NCI-H226 (cell line): ENCODE measurements at regions not wholly inside any gene's neighbourhood (a gene's known extent, or its start where the extent isn't known, plus 50 kb on each side); places are given as distances from the start of the nearest gene placed in this dataset.
A peak's percentile ranks its signal among the peaks of the same experiment; 100 is the strongest.
"Not testable (repeated sequence)": the region's sequence is repeated elsewhere in the genome, so short reads cannot be mapped to it uniquely, and the experiment has no call there.

ENCODE experiments used
- DNase-seq: peaks from one replicate; pipeline ENCODE4 v3.0.0-alpha.2; 2015

GRCh38 chr17:13442361-13442760 lies 159.4 kb downstream of the HS3ST3A1 start:
- DNase-seq: no peak

GRCh38 chr17:13441873-13442272 lies 159.9 kb downstream of the HS3ST3A1 start:
- DNase-seq: no peak

- no peak for DNase-seq
Observed at GRCh38 chr17:13437966-13438779, 163.6 kb downstream of the HS3ST3A1 start.

GRCh38 chr17:13435230-13435629 lies 166.5 kb downstream of the HS3ST3A1 start:
- no peak for DNase-seq

- DNase-seq: peak; percentile 72
Observed at GRCh38 chr17:13429201-13429600, 172.5 kb downstream of the HS3ST3A1 start.

GRCh38 chr17:13428611-13429042 lies 173.1 kb downstream of the HS3ST3A1 start:
- DNase-seq: no peak

GRCh38 chr17:13426991-13427390 lies 174.7 kb downstream of the HS3ST3A1 start:
- DNase-seq: no peak

GRCh38 chr17:13425390-13425789 lies 176.3 kb downstream of the HS3ST3A1 start:
- DNase-seq: no peak

GRCh38 chr17:13421581-13422130 lies 180.1 kb downstream of the HS3ST3A1 start:
- DNase-seq: no peak

- peak; percentile 51 for DNase-seq
Observed at GRCh38 chr17:13420878-13421277, 180.9 kb downstream of the HS3ST3A1 start.

- DNase-seq: no peak
Observed at GRCh38 chr17:13420418-13420826, 181.3 kb downstream of the HS3ST3A1 start.

- no peak for DNase-seq
Observed at GRCh38 chr17:13419676-13420075, 182.1 kb downstream of the HS3ST3A1 start.

GRCh38 chr17:13418891-13419290 lies 182.8 kb downstream of the HS3ST3A1 start:
- peak; percentile 34 for DNase-seq

- DNase-seq: no peak
Observed at GRCh38 chr17:13417381-13417950, 184.3 kb downstream of the HS3ST3A1 start.

GRCh38 chr17:13416748-13417363 lies 184.9 kb downstream of the HS3ST3A1 start:
- DNase-seq: no peak

GRCh38 chr17:13415871-13416416 lies 185.8 kb downstream of the HS3ST3A1 start:
- DNase-seq: no peak

- not testable (repeated sequence) for DNase-seq
Observed at GRCh38 chr17:13415200-13415599, 186.5 kb downstream of the HS3ST3A1 start.

GRCh38 chr17:13413001-13413400 lies 188.7 kb downstream of the HS3ST3A1 start:
- no peak for DNase-seq

GRCh38 chr17:13410874-13411273 lies 190.9 kb downstream of the HS3ST3A1 start:
- no peak for DNase-seq

GRCh38 chr17:13410214-13410613 lies 191.5 kb downstream of the HS3ST3A1 start:
- no peak for DNase-seq

- DNase-seq: no peak
Observed at GRCh38 chr17:13409455-13409854, 192.3 kb downstream of the HS3ST3A1 start.

GRCh38 chr17:13407381-13407780 lies 194.3 kb downstream of the HS3ST3A1 start:
- DNase-seq: no peak

- DNase-seq: no peak
Observed at GRCh38 chr17:13405807-13406206, 195.9 kb downstream of the HS3ST3A1 start.
